ENCODE measurements at regions not wholly inside any gene's neighbourhood (a gene's known extent, or its start where the extent isn't known, plus 50 kb on each side); places are given as distances from the start of the nearest gene placed in this dataset.

DNA sequence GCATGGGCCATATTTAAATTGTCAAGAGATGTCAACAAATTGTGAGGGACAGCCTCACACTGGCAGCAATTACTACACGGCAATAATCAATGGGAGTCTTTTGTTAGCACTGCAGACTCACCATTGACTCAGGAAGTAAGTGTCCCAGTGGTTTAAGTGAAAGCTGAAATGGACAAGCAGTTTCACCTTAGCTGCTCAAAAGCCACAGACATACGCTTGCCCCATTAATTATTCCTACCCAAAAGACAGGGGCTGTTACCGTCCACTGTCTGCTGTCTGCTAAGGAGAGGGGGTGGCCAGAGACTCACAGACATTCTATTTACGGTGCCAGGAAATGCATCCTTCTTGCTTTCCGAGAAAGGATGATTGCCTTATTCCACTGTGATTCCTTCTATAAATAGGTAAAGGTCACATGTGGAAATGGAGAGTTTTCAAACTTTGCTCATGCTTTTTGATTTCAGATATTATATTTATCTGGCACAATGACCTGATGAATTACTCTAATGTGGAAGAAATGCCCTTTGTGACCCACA is 309.7 kb upstream of the NFE2L3 start:
- no peaks in the 10 kb centered on the region for H3K9me3 ChIP-seq (replicated peaks; ENCODE audit: control insufficient read depth, insufficient read depth, low read length)
- H3K9ac ChIP-seq (replicated peaks; ENCODE audit: extremely low read depth, insufficient read depth, low read length): no peak overlapping the region
- CTCF ChIA-PET: interaction anchor here (1.7 to 2.8 kb wide), 2 partner anchors 9 to 10 kb away, joined by 3 to 12 read pairs; no protein-coding TSS in a partner anchor
- TF ChIP-seq POLR2A (IDR thresholded peaks at IDR 0.05; ENCODE audit: low read depth, low read length) (no peak), JUN (IDR thresholded peaks at IDR 0.05; ENCODE audit: borderline replicate concordance, insufficient read depth, insufficient read length, low read depth) (no peak), EZH2 (IDR thresholded peaks at IDR 0.05; ENCODE audit: borderline replicate concordance, low read depth, low read length, severe bottlenecking) (no peak), MYC (IDR thresholded peaks at IDR 0.05; ENCODE audit: low read depth, low read length) (no peak), FOS (IDR thresholded peaks at IDR 0.05; ENCODE audit: borderline replicate concordance, insufficient read depth, low read length) (no peak), POLR2AphosphoS5 (IDR thresholded peaks at IDR 0.05; ENCODE audit: insufficient read depth, low read depth, low read length) (no peak), MAX (IDR thresholded peaks at IDR 0.05; ENCODE audit: insufficient read depth, insufficient read length) (no peak), GATA2 (IDR thresholded peaks at IDR 0.05; ENCODE audit: insufficient read depth, insufficient read length, low read depth, low read length) (no peak)
- TF ChIP-seq, protein P1, sequence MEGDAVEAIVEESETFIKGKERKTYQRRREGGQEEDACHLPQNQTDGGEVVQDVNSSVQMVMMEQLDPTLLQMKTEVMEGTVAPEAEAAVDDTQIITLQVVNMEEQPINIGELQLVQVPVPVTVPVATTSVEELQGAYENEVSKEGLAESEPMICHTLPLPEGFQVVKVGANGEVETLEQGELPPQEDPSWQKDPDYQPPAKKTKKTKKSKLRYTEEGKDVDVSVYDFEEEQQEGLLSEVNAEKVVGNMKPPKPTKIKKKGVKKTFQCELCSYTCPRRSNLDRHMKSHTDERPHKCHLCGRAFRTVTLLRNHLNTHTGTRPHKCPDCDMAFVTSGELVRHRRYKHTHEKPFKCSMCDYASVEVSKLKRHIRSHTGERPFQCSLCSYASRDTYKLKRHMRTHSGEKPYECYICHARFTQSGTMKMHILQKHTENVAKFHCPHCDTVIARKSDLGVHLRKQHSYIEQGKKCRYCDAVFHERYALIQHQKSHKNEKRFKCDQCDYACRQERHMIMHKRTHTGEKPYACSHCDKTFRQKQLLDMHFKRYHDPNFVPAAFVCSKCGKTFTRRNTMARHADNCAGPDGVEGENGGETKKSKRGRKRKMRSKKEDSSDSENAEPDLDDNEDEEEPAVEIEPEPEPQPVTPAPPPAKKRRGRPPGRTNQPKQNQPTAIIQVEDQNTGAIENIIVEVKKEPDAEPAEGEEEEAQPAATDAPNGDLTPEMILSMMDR (IDR thresholded peaks at IDR 0.05; ENCODE audit: extremely low read depth in 1 of 2, insufficient read depth in 1 of 2, low read depth in 1 of 2, low read length in 2 of 2): no peak
- DNase-seq (ENCODE audit: low read depth, low spot score) (no peak), FAIRE-seq (no peak)
- H3K4me3 ChIP-seq (replicated peaks in 1 of 3; ENCODE audit: insufficient read depth in 1 of 3, low read depth in 1 of 3, low read length in 3 of 3): no peak overlapping the region
- H3K9me1 ChIP-seq (replicated peaks; ENCODE audit: control insufficient read depth, extremely low read depth, insufficient read depth, low read length): no peaks in the 10 kb centered on the region
- H3K27me3 ChIP-seq (ENCODE audit: control insufficient read depth in 2 of 2, insufficient read depth in 2 of 2, low read length in 2 of 2): peaks cover 0 to 1% of the 10 kb centered on the region in 2 experiments
- no peak overlapping the region for H3K4me2 ChIP-seq (ENCODE audit: insufficient read depth, low read length)
- H2AFZ ChIP-seq (ENCODE audit: low read depth, low read length): no peak overlapping the region
- no peaks in the 10 kb centered on the region for H3K36me3 ChIP-seq (ENCODE audit: control insufficient read depth in 2 of 2, extremely low read depth in 1 of 2, insufficient read depth in 2 of 2, low read length in 2 of 2)
- H4K20me1 ChIP-seq (replicated peaks; ENCODE audit: control insufficient read depth, extremely low read depth, insufficient read depth, low read length): no peaks in the 10 kb centered on the region
- BruUV-seq (replicated peaks): no TSS peak
- H3K4me1 ChIP-seq (ENCODE audit: control insufficient read depth, extremely low read depth, insufficient read depth, low read length): peaks cover 5% of the 10 kb centered on the region
- no peak overlapping the region for H3K27ac ChIP-seq (ENCODE audit: insufficient read depth, low read depth, low read length)
- POLR2A ChIA-PET: no interaction called here
- H3K79me2 ChIP-seq (ENCODE audit: control insufficient read depth, insufficient read depth, low read length): no peaks in the 10 kb centered on the region
- intact Hi-C loops (cut with micrococcal nuclease): no loop called here
- dilution Hi-C loops (cut with MboI; ENCODE audit: extremely low pct_ligation_motif_present, low sequenced_read_pairs): no loop called here
